Mesendoderm (in vitro differentiated cells): ENCODE measurements at regions not wholly inside any gene's neighbourhood (a gene's known extent, or its start where the extent isn't known, plus 50 kb on each side); places are given as distances from the start of the nearest gene placed in this dataset.

Experiments used
- DNase-seq: peaks from one replicate; pipeline ENCODE4 v3.0.0; 2013
- H2AK5ac ChIP-seq: 2 replicates; pipeline ENCODE4 v1.6.1; 2013; ENCODE audit warnings: low read length, inconsistent platforms
- H2BK120ac ChIP-seq: 2 replicates; pipeline ENCODE4 v1.6.1; 2013; ENCODE audit warnings: low read depth, mild to moderate bottlenecking, low read length, moderate library complexity, mixed read lengths
- H2BK15ac ChIP-seq: replicated peaks from 2 replicates; pipeline ENCODE4 v1.6.1; 2013; ENCODE audit warnings: low read depth, mild to moderate bottlenecking, moderate library complexity
- H2BK5ac ChIP-seq: 2 replicates; pipeline ENCODE4 v1.6.1; 2013; ENCODE audit warnings: low read length, inconsistent platforms
- H3K18ac ChIP-seq: 2 replicates; pipeline ENCODE4 v1.6.1; 2013; ENCODE audit warnings: mild to moderate bottlenecking, low read length, mixed read lengths
- H3K23ac ChIP-seq: one replicate; pipeline ENCODE4 v1.6.1; 2013; ENCODE audit warnings: low read length
- H3K27ac ChIP-seq: 2 replicates; pipeline ENCODE4 v1.5.1; 2013; ENCODE audit warnings: low read depth, mild to moderate bottlenecking, inconsistent platforms, low read length, moderate library complexity
- H3K27me3 ChIP-seq: 2 replicates; pipeline ENCODE4 v1.6.1; 2013; ENCODE audit warnings: low read length, control low read depth, mild to moderate bottlenecking, inconsistent platforms; ENCODE audit not compliant: insufficient read depth, poor library complexity
- H3K36me3 ChIP-seq: 2 replicates; pipeline ENCODE4 v1.6.1; 2013; ENCODE audit warnings: low read length, inconsistent platforms; ENCODE audit not compliant: control insufficient read depth, insufficient read depth
- H3K4ac ChIP-seq: one replicate; pipeline ENCODE4 v1.6.1; 2013; ENCODE audit warnings: low read depth, mild to moderate bottlenecking, low read length, moderate library complexity
- H3K4me1 ChIP-seq: 2 replicates; pipeline ENCODE4 v1.6.1; 2013; ENCODE audit warnings: low read depth, low read length, inconsistent platforms; ENCODE audit not compliant: control insufficient read depth
- H3K4me2 ChIP-seq: 2 replicates; pipeline ENCODE4 v1.6.1; 2013; ENCODE audit warnings: low read length
- H3K4me3 ChIP-seq: 2 replicates; pipeline ENCODE4 v1.5.1; 2013; ENCODE audit warnings: mild to moderate bottlenecking, low read length
- H3K56ac ChIP-seq: one replicate; pipeline ENCODE4 v1.6.1; 2013; ENCODE audit warnings: low read length
- H3K79me1 ChIP-seq: 2 replicates; pipeline ENCODE4 v1.6.1; 2013; ENCODE audit warnings: low read length, inconsistent platforms
- H3K79me2 ChIP-seq: 2 replicates; pipeline ENCODE4 v1.6.1; 2013; ENCODE audit warnings: mild to moderate bottlenecking, low read length; ENCODE audit not compliant: control insufficient read depth, insufficient read depth
- H3K9ac ChIP-seq: 2 replicates; pipeline ENCODE4 v1.6.1; 2013; ENCODE audit warnings: low read length, inconsistent platforms
- H4K5ac ChIP-seq: one replicate; pipeline ENCODE4 v1.6.1; 2013; ENCODE audit warnings: low read length
- H4K8ac ChIP-seq: one replicate; pipeline ENCODE4 v1.6.1; 2013; ENCODE audit warnings: low read depth, mild to moderate bottlenecking, control low read depth, low read length, moderate library complexity
- WGBS: extraction: QIAGEN DNeasy Blood & Tissue Kit; methylation state at CpG from one replicate; pipeline ENCODE4 v1.1.7; 2013; ENCODE audit warnings: low lambda C conversion rate, missing lambda C conversion rate; ENCODE audit not compliant: insufficient coverage; ENCODE audit errors: extremely low coverage; 5-methylcytosine and 5-hydroxymethylcytosine counted together

DNA sequence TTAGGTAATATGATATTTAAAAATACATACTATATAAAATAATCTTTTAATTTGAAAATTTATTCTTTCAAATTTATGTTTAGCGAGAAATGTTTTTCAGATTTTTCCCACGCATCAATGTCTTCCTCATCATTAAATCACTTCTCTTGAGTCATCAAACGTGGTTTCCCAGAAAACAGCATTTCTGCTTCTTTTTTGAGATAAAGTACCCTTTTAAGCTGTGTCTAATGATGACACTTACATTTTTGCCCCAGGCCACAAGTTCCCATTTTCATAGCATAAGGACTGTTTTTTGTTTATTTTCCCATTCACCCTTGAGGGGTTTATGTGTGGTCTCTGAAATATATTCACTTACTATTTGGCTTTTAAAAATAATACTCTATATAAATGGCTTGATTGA lies 139.0 kb upstream of the HS3ST3A1 start:
- WGBS: no CpG with 5 or more reads among the region's 3 CpGs

DNA sequence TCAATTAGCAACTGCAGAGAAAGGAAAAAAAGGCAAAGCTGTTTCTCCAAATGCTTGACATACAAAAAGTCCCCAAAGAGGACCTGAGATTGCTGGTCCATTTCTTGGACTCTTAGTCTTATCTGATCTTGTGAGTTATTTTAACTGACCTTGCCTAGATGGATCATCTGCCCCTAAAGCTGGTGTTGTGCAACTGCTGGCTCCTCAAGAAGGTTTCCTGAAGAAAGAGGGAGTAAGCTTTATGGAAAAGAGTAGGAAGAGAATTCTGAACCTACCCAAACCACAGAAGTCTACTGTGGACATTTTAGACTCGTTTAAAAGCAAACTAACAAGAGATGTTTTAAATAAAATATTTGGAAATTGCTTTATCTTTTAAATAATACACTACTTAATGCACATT lies 140.0 kb upstream of the HS3ST3A1 start:
- H2BK15ac ChIP-seq: no peak overlapping the region
- H3K36me3 ChIP-seq: no peaks in the 10 kb centered on the region
- H3K4me2 ChIP-seq: no peak overlapping the region
- H4K8ac ChIP-seq: no peak overlapping the region
- H4K5ac ChIP-seq: no peak overlapping the region
- H3K79me1 ChIP-seq: no peaks in the 10 kb centered on the region
- no peaks in the 10 kb centered on the region for H3K4me1 ChIP-seq
- no peak overlapping the region for H3K18ac ChIP-seq
- no peaks in the 10 kb centered on the region for H3K27me3 ChIP-seq
- no peak overlapping the region for H3K4ac ChIP-seq
- H2BK5ac ChIP-seq: no peak overlapping the region
- H3K27ac ChIP-seq: no peak overlapping the region
- no peak overlapping the region for H3K23ac ChIP-seq
- no peak for DNase-seq
- H2AK5ac ChIP-seq: no peak overlapping the region
- no peak overlapping the region for H2BK120ac ChIP-seq
- no peak overlapping the region for H3K4me3 ChIP-seq
- no peak overlapping the region for H3K9ac ChIP-seq
- H3K56ac ChIP-seq: no peak overlapping the region
- WGBS: no CpG with 5 or more reads among the region's 1 CpG
- no peaks in the 10 kb centered on the region for H3K79me2 ChIP-seq

More for the DNA sequence above, 139.0 kb upstream of the HS3ST3A1 start:
- Histone ChIP-seq H4K8ac (no peak overlapping the region), H3K27me3 (no peaks in the 10 kb centered on the region), H2BK5ac (no peak overlapping the region), H3K79me1 (no peaks in the 10 kb centered on the region), H3K4me1 (peaks cover 2% of the 10 kb centered on the region), H2BK120ac (no peak overlapping the region), H3K4me2 (no peak overlapping the region), H3K36me3 (no peaks in the 10 kb centered on the region), H2AK5ac (no peak overlapping the region), H3K4me3 (no peak overlapping the region), H4K5ac (no peak overlapping the region), H3K56ac (no peak overlapping the region), H2BK15ac (no peak overlapping the region), H3K79me2 (no peaks in the 10 kb centered on the region), H3K18ac (no peak overlapping the region), H3K4ac (no peak overlapping the region), H3K23ac (no peak overlapping the region), H3K27ac (no peak overlapping the region), H3K9ac (no peak overlapping the region)
- no peak for DNase-seq

- Histone ChIP-seq H2BK120ac (no peak overlapping the region), H3K9ac (no peak overlapping the region), H3K79me1 (no peaks in the 10 kb centered on the region), H3K18ac (no peak overlapping the region), H3K27me3 (no peaks in the 10 kb centered on the region), H3K27ac (no peak overlapping the region), H3K36me3 (no peaks in the 10 kb centered on the region), H3K23ac (no peak overlapping the region), H3K56ac (no peak overlapping the region), H2BK5ac (no peak overlapping the region), H3K4me1 (no peaks in the 10 kb centered on the region), H3K4me3 (no peak overlapping the region), H3K4me2 (no peak overlapping the region), H4K8ac (no peak overlapping the region), H3K4ac (no peak overlapping the region), H2AK5ac (no peak overlapping the region), H4K5ac (no peak overlapping the region), H3K79me2 (no peaks in the 10 kb centered on the region), H2BK15ac (no peak overlapping the region)
- no peak for DNase-seq
- no CpG with 5 or more reads among the region's 3 CpGs for WGBS
Measured at GRCh38 chr17:13743906-13744305, 142.2 kb upstream of the HS3ST3A1 start.

- no peak overlapping the region for H3K4me3 ChIP-seq
- H3K4me1 ChIP-seq: peaks cover 15% of the 10 kb centered on the region
- no peak overlapping the region for H3K9ac ChIP-seq
- no peak for DNase-seq
- H4K8ac ChIP-seq: no peak overlapping the region
- H3K56ac ChIP-seq: peak overlapping the region; percentile 36
- H3K36me3 ChIP-seq: no peaks in the 10 kb centered on the region
- no peaks in the 10 kb centered on the region for H3K79me2 ChIP-seq
- H3K27me3 ChIP-seq: no peaks in the 10 kb centered on the region
- no peak overlapping the region for H4K5ac ChIP-seq
- no CpG with 5 or more reads among the region's 9 CpGs for WGBS
- peak overlapping the region; percentile 61 for H3K18ac ChIP-seq
- H2BK5ac ChIP-seq: peak overlapping the region; percentile 40
- peak overlapping the region; percentile 81 for H3K4ac ChIP-seq
- H2BK15ac ChIP-seq: no peak overlapping the region
- H3K27ac ChIP-seq: no peak overlapping the region
- no peak overlapping the region for H2BK120ac ChIP-seq
- H3K23ac ChIP-seq: no peak overlapping the region
- H2AK5ac ChIP-seq: peak overlapping the region; percentile 60
- no peaks in the 10 kb centered on the region for H3K79me1 ChIP-seq
- no peak overlapping the region for H3K4me2 ChIP-seq
Measured at GRCh38 chr17:13746404-13746803, 144.7 kb upstream of the HS3ST3A1 start.

DNA sequence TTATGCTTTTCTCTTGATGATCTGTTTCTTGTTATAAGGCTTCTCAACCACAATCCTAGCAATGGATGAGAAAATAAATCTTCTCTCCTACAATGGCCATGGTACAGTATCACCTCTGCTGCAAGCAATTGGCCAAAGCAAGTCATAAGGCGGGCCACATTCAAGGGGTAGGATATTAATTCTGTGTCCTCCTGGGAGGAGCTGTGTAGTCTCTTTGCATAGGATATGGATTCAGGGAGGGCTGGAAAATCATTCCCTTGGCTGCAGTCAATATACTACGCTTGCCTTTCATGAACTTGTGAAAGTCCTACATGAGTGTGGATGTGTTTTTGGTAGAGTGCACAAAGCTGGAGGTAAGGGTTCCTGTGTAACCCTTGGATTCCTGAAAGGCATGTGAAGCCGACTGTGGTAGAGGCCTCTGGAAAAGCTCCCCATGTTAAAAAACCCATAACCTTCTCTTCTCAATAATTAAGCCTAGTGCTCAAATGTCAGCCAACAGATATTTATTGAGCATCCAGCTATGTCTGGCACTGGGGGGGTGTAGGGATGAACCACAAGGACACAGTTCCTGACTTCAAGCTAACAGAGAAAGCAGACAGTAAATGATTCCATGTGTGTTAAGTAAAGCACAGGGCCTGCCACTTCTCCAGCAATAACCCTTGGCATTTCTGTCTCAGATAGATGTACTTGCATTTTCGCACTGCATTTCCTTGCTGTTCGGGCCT lies 147.6 kb upstream of the HS3ST3A1 start:
- Histone ChIP-seq H2BK5ac (peak overlapping the region; percentile 92), H4K5ac (peak overlapping the region; percentile 92), H3K27me3 (no peaks in the 10 kb centered on the region), H3K27ac (peak overlapping the region; percentile 79), H4K8ac (peak overlapping the region; percentile 57), H3K4ac (peak overlapping the region; percentile 86), H3K36me3 (no peaks in the 10 kb centered on the region), H3K56ac (peak overlapping the region; percentile 75), H3K79me1 (no peaks in the 10 kb centered on the region), H3K9ac (peak overlapping the region; percentile 26), H3K18ac (peak overlapping the region; percentile 82), H3K4me1 (peaks cover 16% of the 10 kb centered on the region), H2BK15ac (peak overlapping the region; percentile 37), H3K4me3 (no peak overlapping the region), H3K79me2 (no peaks in the 10 kb centered on the region), H2AK5ac (no peak overlapping the region), H3K23ac (no peak overlapping the region), H2BK120ac (peak overlapping the region; percentile 68), H3K4me2 (no peak overlapping the region)
- no peak for DNase-seq
- no CpG with 5 or more reads among the region's 5 CpGs for WGBS

DNA sequence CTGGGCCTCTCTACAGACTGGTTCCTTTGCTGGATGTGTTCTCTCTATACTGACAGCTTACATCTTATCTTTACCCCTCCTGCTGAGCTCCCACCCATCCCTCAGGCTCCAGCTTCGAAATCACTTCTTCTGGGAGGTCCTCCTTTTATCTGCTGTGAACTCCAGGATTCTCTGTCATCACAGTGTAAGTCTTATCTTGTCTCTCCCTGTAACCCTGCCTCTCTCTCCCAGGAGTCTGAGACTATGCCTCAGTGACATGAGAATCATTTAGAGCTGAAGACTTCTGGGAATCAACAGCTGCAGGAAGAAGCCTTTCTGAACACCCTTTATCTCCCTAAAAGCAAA lies 148.1 kb upstream of the HS3ST3A1 start:
- Histone ChIP-seq H3K18ac (no peak overlapping the region), H3K27ac (no peak overlapping the region), H3K4me2 (no peak overlapping the region), H3K36me3 (no peaks in the 10 kb centered on the region), H3K79me2 (no peaks in the 10 kb centered on the region), H3K9ac (no peak overlapping the region), H3K56ac (peak overlapping the region; percentile 75), H4K5ac (no peak overlapping the region), H3K4ac (no peak overlapping the region), H3K23ac (no peak overlapping the region), H2BK15ac (no peak overlapping the region), H3K79me1 (no peaks in the 10 kb centered on the region), H2BK120ac (no peak overlapping the region), H2AK5ac (no peak overlapping the region), H4K8ac (no peak overlapping the region), H2BK5ac (peak overlapping the region; percentile 92), H3K27me3 (no peaks in the 10 kb centered on the region), H3K4me3 (no peak overlapping the region), H3K4me1 (peaks cover 16% of the 10 kb centered on the region)
- DNase-seq: peak; percentile 96
- WGBS: no CpG with 5 or more reads among the region's 1 CpG
